ENCODE measurements at regions not wholly inside any gene's neighbourhood (a gene's known extent, or its start where the extent isn't known, plus 50 kb on each side); places are given as distances from the start of the nearest gene placed in this dataset.

DNA sequence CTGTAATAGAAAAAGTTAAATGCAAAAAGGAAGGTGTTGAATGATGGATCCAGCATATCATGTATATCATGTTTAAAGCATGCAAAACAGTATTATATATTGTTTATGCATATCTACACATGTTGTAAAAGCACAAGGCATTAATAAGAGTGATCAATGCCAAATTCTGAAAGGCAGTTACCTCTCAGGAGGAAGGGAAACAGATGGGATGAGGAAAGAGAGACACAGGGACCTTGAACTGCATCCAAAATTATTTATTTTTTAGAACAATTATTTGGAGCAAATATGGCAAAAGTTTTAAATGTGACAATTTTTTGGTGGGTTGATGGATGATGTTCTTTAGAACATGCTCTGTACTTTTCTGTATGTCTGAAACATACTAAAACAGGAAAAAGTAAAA is 193.4 kb downstream of the CLCN4 start:
- no peak for ATAC-seq
- intact Hi-C loops (cut with micrococcal nuclease), result no loop called here
- ChIA-PET CTCF (no interaction called here), RAD21 (ENCODE audit: low non-redundant PET in 1 of 2, low total read pairs in 2 of 2, uncharacterized antibody in 2 of 2, unreplicated experiment in 2 of 2) (no interaction called here), POLR2A (no interaction called here)
- no peak overlapping the region for H3K4me3 ChIP-seq (replicated peaks in 1 of 2; ENCODE audit: low read depth in 1 of 2, low read length in 2 of 2)
- no peaks in the 10 kb centered on the region for H3K79me2 ChIP-seq (ENCODE audit: insufficient read depth, low read length)
- no peak for DNase-seq (ENCODE audit: low read depth, low spot score)
- BruUV-seq (replicated peaks), result no TSS peak
- H3K9ac ChIP-seq (ENCODE audit: low read length), result no peak overlapping the region
- H3K27me3 ChIP-seq (ENCODE audit: insufficient read depth, low read length), result no peaks in the 10 kb centered on the region
- no peaks in the 10 kb centered on the region for H3K4me1 ChIP-seq (ENCODE audit: control insufficient read depth in 1 of 2, insufficient read depth in 2 of 2, low read length in 2 of 2)
- H3K9me2 ChIP-seq (ENCODE audit: insufficient read depth), result no peaks in the 10 kb centered on the region
- H3K9me3 ChIP-seq (ENCODE audit: control insufficient read depth in 1 of 2, insufficient read depth in 1 of 2, low read depth in 1 of 2, low read length in 2 of 2), result no peaks in the 10 kb centered on the region
- H3K4me2 ChIP-seq (ENCODE audit: low read length), result no peak overlapping the region
- no peak overlapping the region for H3K27ac ChIP-seq (ENCODE audit: low read depth, low read length)
- no peaks in the 10 kb centered on the region for H3K36me3 ChIP-seq (ENCODE audit: control insufficient read depth in 1 of 2, insufficient read depth in 2 of 2, low read length in 2 of 2)
- TF ChIP-seq, protein P1, sequence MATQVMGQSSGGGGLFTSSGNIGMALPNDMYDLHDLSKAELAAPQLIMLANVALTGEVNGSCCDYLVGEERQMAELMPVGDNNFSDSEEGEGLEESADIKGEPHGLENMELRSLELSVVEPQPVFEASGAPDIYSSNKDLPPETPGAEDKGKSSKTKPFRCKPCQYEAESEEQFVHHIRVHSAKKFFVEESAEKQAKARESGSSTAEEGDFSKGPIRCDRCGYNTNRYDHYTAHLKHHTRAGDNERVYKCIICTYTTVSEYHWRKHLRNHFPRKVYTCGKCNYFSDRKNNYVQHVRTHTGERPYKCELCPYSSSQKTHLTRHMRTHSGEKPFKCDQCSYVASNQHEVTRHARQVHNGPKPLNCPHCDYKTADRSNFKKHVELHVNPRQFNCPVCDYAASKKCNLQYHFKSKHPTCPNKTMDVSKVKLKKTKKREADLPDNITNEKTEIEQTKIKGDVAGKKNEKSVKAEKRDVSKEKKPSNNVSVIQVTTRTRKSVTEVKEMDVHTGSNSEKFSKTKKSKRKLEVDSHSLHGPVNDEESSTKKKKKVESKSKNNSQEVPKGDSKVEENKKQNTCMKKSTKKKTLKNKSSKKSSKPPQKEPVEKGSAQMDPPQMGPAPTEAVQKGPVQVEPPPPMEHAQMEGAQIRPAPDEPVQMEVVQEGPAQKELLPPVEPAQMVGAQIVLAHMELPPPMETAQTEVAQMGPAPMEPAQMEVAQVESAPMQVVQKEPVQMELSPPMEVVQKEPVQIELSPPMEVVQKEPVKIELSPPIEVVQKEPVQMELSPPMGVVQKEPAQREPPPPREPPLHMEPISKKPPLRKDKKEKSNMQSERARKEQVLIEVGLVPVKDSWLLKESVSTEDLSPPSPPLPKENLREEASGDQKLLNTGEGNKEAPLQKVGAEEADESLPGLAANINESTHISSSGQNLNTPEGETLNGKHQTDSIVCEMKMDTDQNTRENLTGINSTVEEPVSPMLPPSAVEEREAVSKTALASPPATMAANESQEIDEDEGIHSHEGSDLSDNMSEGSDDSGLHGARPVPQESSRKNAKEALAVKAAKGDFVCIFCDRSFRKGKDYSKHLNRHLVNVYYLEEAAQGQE (IDR thresholded peaks at IDR 0.05; ENCODE audit: low read depth), result no peak
- TF ChIP-seq EZH2phosphoT487 (IDR thresholded peaks at IDR 0.05; ENCODE audit: borderline replicate concordance), result no peak
- no peak for TF ChIP-seq SP1 (IDR thresholded peaks at IDR 0.05; ENCODE audit: low read depth)
- TF ChIP-seq, protein P2, sequence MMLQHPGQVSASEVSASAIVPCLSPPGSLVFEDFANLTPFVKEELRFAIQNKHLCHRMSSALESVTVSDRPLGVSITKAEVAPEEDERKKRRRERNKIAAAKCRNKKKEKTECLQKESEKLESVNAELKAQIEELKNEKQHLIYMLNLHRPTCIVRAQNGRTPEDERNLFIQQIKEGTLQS (IDR thresholded peaks at IDR 0.05), result no peak
- no peak for TF ChIP-seq POLR2AphosphoS5 (IDR thresholded peaks at IDR 0.05; ENCODE audit: low read depth, low read length)
- no peak for TF ChIP-seq EZH2 (IDR thresholded peaks at IDR 0.05)
- TF ChIP-seq, protein P3, sequence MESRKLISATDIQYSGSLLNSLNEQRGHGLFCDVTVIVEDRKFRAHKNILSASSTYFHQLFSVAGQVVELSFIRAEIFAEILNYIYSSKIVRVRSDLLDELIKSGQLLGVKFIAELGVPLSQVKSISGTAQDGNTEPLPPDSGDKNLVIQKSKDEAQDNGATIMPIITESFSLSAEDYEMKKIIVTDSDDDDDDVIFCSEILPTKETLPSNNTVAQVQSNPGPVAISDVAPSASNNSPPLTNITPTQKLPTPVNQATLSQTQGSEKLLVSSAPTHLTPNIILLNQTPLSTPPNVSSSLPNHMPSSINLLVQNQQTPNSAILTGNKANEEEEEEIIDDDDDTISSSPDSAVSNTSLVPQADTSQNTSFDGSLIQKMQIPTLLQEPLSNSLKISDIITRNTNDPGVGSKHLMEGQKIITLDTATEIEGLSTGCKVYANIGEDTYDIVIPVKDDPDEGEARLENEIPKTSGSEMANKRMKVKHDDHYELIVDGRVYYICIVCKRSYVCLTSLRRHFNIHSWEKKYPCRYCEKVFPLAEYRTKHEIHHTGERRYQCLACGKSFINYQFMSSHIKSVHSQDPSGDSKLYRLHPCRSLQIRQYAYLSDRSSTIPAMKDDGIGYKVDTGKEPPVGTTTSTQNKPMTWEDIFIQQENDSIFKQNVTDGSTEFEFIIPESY (IDR thresholded peaks at IDR 0.05; ENCODE audit: extremely low read depth, insufficient replicate concordance, low read length), result no peak
- TF ChIP-seq ZNF274 (IDR thresholded peaks at IDR 0.05; ENCODE audit: low read depth, low read length), result no peak
- TF ChIP-seq SRF (IDR thresholded peaks at IDR 0.05; ENCODE audit: low read depth), result no peak
- no peak for TF ChIP-seq CBX3 (IDR thresholded peaks at IDR 0.05; ENCODE audit: low read depth)
- no peak for TF ChIP-seq JUND (IDR thresholded peaks at IDR 0.05)
- no peak for TF ChIP-seq FOSL1 (IDR thresholded peaks at IDR 0.05; ENCODE audit: low read depth)
- TF ChIP-seq EGR1 (IDR thresholded peaks at IDR 0.05; ENCODE audit: low read depth), result no peak
- no peak overlapping the region for H2AFZ ChIP-seq (ENCODE audit: low read depth, low read length, poor library complexity, severe bottlenecking)
- no peaks in the 10 kb centered on the region for H4K20me1 ChIP-seq (ENCODE audit: insufficient read depth)

All from HCT116 (cell line).